OCI-LY7 (cell line): ENCODE measurements at regions not wholly inside any gene's neighbourhood (a gene's known extent, or its start where the extent isn't known, plus 50 kb on each side); places are given as distances from the start of the nearest gene placed in this dataset.

Experiments used
- BruUV-seq: library from RNA; stranded (reverse); fragments of 400-500 nt; replicated peaks from 2 replicates; lab custom pipeline; 2021; lab: Mats Ljungman, UMichigan
- CTCF ChIA-PET: fragments of 300-600 bp; sonication (Branson Sonifier 250); formaldehyde crosslinking; loops from one replicate; lab custom pipeline; 2022; ENCODE audit warnings: antibody characterized with exemption; ENCODE audit not compliant: unreplicated experiment; lab: Charles Lee
- POLR2A ChIA-PET: fragments of 300-600 bp; sonication (Branson Sonifier 250); formaldehyde crosslinking; loops from one replicate; lab custom pipeline; 2022; ENCODE audit warnings: antibody characterized with exemption; lab: Charles Lee
- DNase-seq: peaks from one replicate; pipeline ENCODE4 v3.0.0-alpha.2; 2015; ENCODE audit warnings: low spot score
- H2AFZ ChIP-seq: fragments of 200-600 bp; sonication (generic), shearing (Covaris generic); 2 replicates; pipeline ENCODE4 v1.6.1; 2014; ENCODE audit warnings: mild to moderate bottlenecking, antibody characterized with exemption, low read length, moderate library complexity
- H3K27ac ChIP-seq: fragments of 200-600 bp; sonication (generic); 2 replicates; pipeline ENCODE4 v1.5.1; 2014; ENCODE audit warnings: mixed run types, low read depth, mild to moderate bottlenecking, moderate library complexity, low read length, inconsistent platforms; ENCODE audit not compliant: poor library complexity, severe bottlenecking
- H3K36me3 ChIP-seq: fragments of 200-600 bp; sonication (generic); 2 replicates; pipeline ENCODE4 v1.6.1; 2014; ENCODE audit warnings: mild to moderate bottlenecking, antibody characterized with exemption, low read length, moderate library complexity, mixed read lengths; ENCODE audit not compliant: insufficient read depth
- H3K4me1 ChIP-seq: fragments of 200-600 bp; sonication (generic); 2 replicates; pipeline ENCODE4 v1.5.1; 2014; ENCODE audit warnings: mild to moderate bottlenecking, low read length; ENCODE audit not compliant: insufficient read depth, poor library complexity, severe bottlenecking
- H3K4me2 ChIP-seq: fragments of 200-600 bp; sonication (generic); 2 replicates; pipeline ENCODE4 v1.6.1; 2014; ENCODE audit warnings: mild to moderate bottlenecking, low read length
- H3K4me3 ChIP-seq: fragments of 200-600 bp; sonication (generic); 2 replicates; pipeline ENCODE4 v1.5.1; 2014; ENCODE audit warnings: mild to moderate bottlenecking, low read depth, low read length; ENCODE audit not compliant: poor library complexity, severe bottlenecking
- H3K79me2 ChIP-seq: fragments of 200-600 bp; sonication (generic); 2 replicates; pipeline ENCODE4 v1.6.1; 2016; ENCODE audit warnings: low read depth, mild to moderate bottlenecking, low read length, moderate library complexity, mixed read lengths; ENCODE audit not compliant: insufficient read depth
- H3K9me2 ChIP-seq: fragments of 200-600 bp; sonication (generic); 2 replicates; pipeline ENCODE4 v1.6.1; 2016; ENCODE audit warnings: mild to moderate bottlenecking, low read length, mixed read lengths; ENCODE audit not compliant: insufficient read depth
- H3K9me3 ChIP-seq: fragments of 200-600 bp; sonication (generic); 2 replicates; pipeline ENCODE4 v1.6.1; 2014; ENCODE audit warnings: mild to moderate bottlenecking, mixed run types, low read length, mixed read lengths
- H4K20me1 ChIP-seq: fragments of 200-600 bp; sonication (generic); 2 replicates; pipeline ENCODE4 v1.6.1; 2014; ENCODE audit warnings: mild to moderate bottlenecking, antibody characterized with exemption, low read length, moderate library complexity, mixed read lengths; ENCODE audit not compliant: insufficient read depth
- EZH2phosphoT487 ChIP-seq: fragments of 200-600 bp; sonication (generic); IDR thresholded peaks from 2 replicates; pipeline ENCODE4 v1.6.1; 2018; ENCODE audit warnings: low read depth, borderline replicate concordance, mild to moderate bottlenecking, mixed run types, antibody characterized with exemption, low read length, moderate library complexity, mixed read lengths
- intact Hi-C: fragments of 100-400 bp; cut with micrococcal nuclease; formaldehyde crosslinking; loops from one replicate; pipeline ENCODE4 v1.10.0; 2022; ENCODE audit not compliant: unreplicated experiment
- TF ChIP-seq, protein P1 (sequence below): fragments of 200-600 bp; sonication (generic); conservative IDR thresholded peaks from 2 replicates; pipeline ENCODE4 v1.5.1; 2014; ENCODE audit warnings: mild to moderate bottlenecking, antibody characterized with exemption, low read length, moderate library complexity, mixed read lengths

DNA sequence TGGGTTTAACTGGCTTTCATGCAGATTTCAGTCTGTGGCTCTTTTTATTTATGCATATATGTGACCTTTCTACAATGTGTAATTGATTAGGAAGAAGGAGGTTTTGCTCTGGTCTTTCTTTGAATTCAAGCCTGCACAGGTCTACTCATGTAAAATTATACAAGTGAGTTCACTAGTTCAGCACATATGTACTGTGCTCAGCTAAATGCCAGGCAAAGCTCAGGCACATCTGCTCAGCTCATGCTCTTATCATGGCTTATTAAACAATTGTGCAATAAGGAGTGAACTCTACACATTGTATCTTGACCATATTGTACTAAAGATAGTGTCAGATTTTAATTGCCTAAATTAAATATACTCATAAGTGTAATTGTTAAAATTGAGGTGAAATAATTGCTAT, 378.4 kb downstream of the ADGRL2 start:
- Histone ChIP-seq H3K4me3 (no peak overlapping the region), H3K9me2 (no peaks in the 10 kb centered on the region), H3K27ac (no peak overlapping the region), H4K20me1 (no peaks in the 10 kb centered on the region), H3K36me3 (no peaks in the 10 kb centered on the region), H2AFZ (no peak overlapping the region), H3K4me2 (no peak overlapping the region), H3K79me2 (no peaks in the 10 kb centered on the region), H3K9me3 (no peaks in the 10 kb centered on the region), H3K4me1 (no peaks in the 10 kb centered on the region)
- ChIA-PET POLR2A (no interaction called here), CTCF (no interaction called here)
- BruUV-seq: no TSS peak
- TF ChIP-seq EZH2phosphoT487: no peak
- TF ChIP-seq, protein P1, sequence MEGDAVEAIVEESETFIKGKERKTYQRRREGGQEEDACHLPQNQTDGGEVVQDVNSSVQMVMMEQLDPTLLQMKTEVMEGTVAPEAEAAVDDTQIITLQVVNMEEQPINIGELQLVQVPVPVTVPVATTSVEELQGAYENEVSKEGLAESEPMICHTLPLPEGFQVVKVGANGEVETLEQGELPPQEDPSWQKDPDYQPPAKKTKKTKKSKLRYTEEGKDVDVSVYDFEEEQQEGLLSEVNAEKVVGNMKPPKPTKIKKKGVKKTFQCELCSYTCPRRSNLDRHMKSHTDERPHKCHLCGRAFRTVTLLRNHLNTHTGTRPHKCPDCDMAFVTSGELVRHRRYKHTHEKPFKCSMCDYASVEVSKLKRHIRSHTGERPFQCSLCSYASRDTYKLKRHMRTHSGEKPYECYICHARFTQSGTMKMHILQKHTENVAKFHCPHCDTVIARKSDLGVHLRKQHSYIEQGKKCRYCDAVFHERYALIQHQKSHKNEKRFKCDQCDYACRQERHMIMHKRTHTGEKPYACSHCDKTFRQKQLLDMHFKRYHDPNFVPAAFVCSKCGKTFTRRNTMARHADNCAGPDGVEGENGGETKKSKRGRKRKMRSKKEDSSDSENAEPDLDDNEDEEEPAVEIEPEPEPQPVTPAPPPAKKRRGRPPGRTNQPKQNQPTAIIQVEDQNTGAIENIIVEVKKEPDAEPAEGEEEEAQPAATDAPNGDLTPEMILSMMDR: no peak
- DNase-seq: no peak
- intact Hi-C loops: no loop called here

DNA sequence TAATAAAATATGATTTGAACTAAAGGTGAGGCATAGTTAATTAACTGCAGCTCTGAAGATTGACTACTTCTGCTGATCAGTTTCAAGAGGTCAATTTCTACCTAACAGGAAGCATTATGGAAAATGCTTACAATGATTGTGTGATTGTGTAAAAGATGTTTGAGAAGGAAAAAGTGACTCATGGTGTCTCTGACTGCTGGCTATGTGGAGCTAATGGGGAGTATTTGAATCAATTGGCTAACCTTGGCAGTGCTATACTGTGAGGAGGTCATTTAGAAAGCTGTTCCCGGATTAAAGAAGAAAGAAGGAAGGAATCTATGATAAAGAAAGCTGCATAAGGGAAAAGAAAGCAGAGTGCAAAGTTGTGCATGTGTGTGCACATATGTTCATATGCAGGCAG, 376.5 kb downstream of the ADGRL2 start:
- no peaks in the 10 kb centered on the region for H3K4me1 ChIP-seq
- ChIA-PET POLR2A (no interaction called here), CTCF (no interaction called here)
- no peaks in the 10 kb centered on the region for H3K9me3 ChIP-seq
- no peak overlapping the region for H3K4me3 ChIP-seq
- H3K9me2 ChIP-seq: no peaks in the 10 kb centered on the region
- no peak overlapping the region for H3K4me2 ChIP-seq
- no peak overlapping the region for H3K27ac ChIP-seq
- H4K20me1 ChIP-seq: no peaks in the 10 kb centered on the region
- no peaks in the 10 kb centered on the region for H3K79me2 ChIP-seq
- H3K36me3 ChIP-seq: no peaks in the 10 kb centered on the region
- BruUV-seq: no TSS peak
- no peak for DNase-seq
- intact Hi-C loops: no loop called here
- TF ChIP-seq EZH2phosphoT487: no peak
- TF ChIP-seq, protein P1: no peak
- H2AFZ ChIP-seq: no peak overlapping the region

DNA sequence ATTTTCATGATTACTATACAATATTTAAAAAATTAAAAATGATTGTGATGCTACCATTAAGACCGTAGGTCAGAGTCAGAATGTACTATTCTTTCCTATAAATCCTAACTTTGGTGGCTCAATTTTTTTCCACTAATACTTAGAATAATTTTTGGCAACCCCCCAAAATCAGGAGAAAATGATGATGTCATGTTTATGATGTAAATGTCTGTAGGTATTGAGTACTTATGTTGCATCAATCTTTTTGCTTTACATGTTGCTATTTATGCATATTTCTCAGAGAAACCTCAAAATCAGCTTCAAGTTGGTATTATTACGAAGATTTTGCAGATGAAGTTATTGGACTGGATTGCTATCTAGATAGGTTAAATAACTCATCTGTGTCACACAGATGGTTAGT, 371.2 kb downstream of the ADGRL2 start:
- no peaks in the 10 kb centered on the region for H3K9me3 ChIP-seq
- intact Hi-C loops: no loop called here
- CTCF ChIA-PET: no interaction called here

More for the DNA sequence above, 371.2 kb downstream of the ADGRL2 start:
- no peaks in the 10 kb centered on the region for H3K4me1 ChIP-seq
- H2AFZ ChIP-seq: no peak overlapping the region
- H3K27ac ChIP-seq: no peak overlapping the region
- TF ChIP-seq, protein P1: no peak
- no peak for TF ChIP-seq EZH2phosphoT487
- H3K4me3 ChIP-seq: no peak overlapping the region
- H3K79me2 ChIP-seq: no peaks in the 10 kb centered on the region
- no peaks in the 10 kb centered on the region for H3K9me2 ChIP-seq
- no peak overlapping the region for H3K4me2 ChIP-seq
- H4K20me1 ChIP-seq: no peaks in the 10 kb centered on the region
- BruUV-seq: no TSS peak
- no peaks in the 10 kb centered on the region for H3K36me3 ChIP-seq
- POLR2A ChIA-PET: interaction anchor here (1.2 kb wide), 1 partner anchor 12 kb away, joined by 4 read pairs; no protein-coding TSS in a partner anchor
- DNase-seq: no peak
